ENCODE measurements at regions not wholly inside any gene's neighbourhood (a gene's known extent, or its start where the extent isn't known, plus 50 kb on each side); places are given as distances from the start of the nearest gene placed in this dataset.

DNA sequence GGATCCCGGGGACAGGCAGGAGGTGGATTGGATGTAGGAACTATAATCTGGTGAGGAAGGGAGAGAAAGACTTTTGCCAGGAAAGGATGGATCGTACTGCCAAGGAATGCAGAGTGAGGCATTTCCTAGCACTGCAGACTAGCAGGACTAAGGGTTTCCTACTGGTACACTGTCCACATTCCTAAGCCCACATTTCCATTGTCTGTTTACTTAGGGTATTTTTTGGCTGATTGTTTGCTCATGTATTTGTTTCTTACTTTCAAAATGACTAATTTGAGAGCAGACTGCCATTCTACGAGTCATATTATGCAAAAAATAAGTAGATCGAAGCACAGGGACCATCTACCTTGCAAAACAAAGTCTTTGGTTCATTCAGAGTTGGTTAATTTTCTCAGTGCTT is 1029.5 kb upstream of the NR2F2 start:
- Histone ChIP-seq H3K27ac (ENCODE audit: extremely low read length, insufficient read depth, low read length) (no peak overlapping the region), H3K27me3 (ENCODE audit: control insufficient read depth in 1 of 2, insufficient read depth in 2 of 2, low read length in 2 of 2) (no peaks in the 10 kb centered on the region; a peak in 1 of 5 replicates), H3K4me3 (replicated peaks in 1 of 3; ENCODE audit: insufficient read depth in 1 of 3, low read depth in 2 of 3, low read length in 3 of 3) (no peak overlapping the region), H3K79me2 (ENCODE audit: insufficient read depth, low read length) (no peaks in the 10 kb centered on the region), H3K36me3 (replicated peaks in 1 of 2; ENCODE audit: control insufficient read depth in 1 of 2, insufficient read depth in 2 of 2, low read length in 2 of 2) (no peaks in the 10 kb centered on the region), H4K20me1 (ENCODE audit: insufficient read depth, low read length) (no peaks in the 10 kb centered on the region), H3K4me2 (ENCODE audit: low read depth, low read length) (no peak overlapping the region), H2AFZ (ENCODE audit: low read length) (no peak overlapping the region), H3K9me3 (ENCODE audit: low read length) (peaks cover 18% of the 10 kb centered on the region), H3K4me1 (ENCODE audit: insufficient read depth, low read length) (no peaks in the 10 kb centered on the region), H3K9ac (ENCODE audit: insufficient read depth, low read depth, low read length) (no peak overlapping the region)
- ChIA-PET POLR2A (no interaction called here), CTCF (ENCODE audit: low intra/inter-chr PET ratio, low total read pairs) (no interaction called here)
- DNase-seq (ENCODE audit: low spot score) (no peak), FAIRE-seq (no peak), ATAC-seq (no peak)
- intact Hi-C loops (cut with micrococcal nuclease; ENCODE audit: unreplicated experiment) (no loop called here), in situ Hi-C loops (cut with HindIII; ENCODE audit: extremely low pct_ligation_motif_present, low pct_unique_long_range_greater_than_20kb) (no loop called here)
- no TSS peak for BruUV-seq (replicated peaks)
- 23% methylated on average over 4 of the region's 4 CpGs for WGBS (ENCODE audit: low lambda C conversion rate)
- TF ChIP-seq GATA4 (IDR thresholded peaks at IDR 0.05; ENCODE audit: borderline replicate concordance, low read depth), result no peak
- TF ChIP-seq, protein P1, sequence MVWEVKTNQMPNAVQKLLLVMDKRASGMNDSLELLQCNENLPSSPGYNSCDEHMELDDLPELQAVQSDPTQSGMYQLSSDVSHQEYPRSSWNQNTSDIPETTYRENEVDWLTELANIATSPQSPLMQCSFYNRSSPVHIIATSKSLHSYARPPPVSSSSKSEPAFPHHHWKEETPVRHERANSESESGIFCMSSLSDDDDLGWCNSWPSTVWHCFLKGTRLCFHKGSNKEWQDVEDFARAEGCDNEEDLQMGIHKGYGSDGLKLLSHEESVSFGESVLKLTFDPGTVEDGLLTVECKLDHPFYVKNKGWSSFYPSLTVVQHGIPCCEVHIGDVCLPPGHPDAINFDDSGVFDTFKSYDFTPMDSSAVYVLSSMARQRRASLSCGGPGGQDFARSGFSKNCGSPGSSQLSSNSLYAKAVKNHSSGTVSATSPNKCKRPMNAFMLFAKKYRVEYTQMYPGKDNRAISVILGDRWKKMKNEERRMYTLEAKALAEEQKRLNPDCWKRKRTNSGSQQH (CRISPR knock-in tag; IDR thresholded peaks at IDR 0.05; ENCODE audit: low read depth), result no peak
- TF ChIP-seq ZNF776 (CRISPR knock-in tag; IDR thresholded peaks at IDR 0.05), result no peak
- TF ChIP-seq, protein P2, sequence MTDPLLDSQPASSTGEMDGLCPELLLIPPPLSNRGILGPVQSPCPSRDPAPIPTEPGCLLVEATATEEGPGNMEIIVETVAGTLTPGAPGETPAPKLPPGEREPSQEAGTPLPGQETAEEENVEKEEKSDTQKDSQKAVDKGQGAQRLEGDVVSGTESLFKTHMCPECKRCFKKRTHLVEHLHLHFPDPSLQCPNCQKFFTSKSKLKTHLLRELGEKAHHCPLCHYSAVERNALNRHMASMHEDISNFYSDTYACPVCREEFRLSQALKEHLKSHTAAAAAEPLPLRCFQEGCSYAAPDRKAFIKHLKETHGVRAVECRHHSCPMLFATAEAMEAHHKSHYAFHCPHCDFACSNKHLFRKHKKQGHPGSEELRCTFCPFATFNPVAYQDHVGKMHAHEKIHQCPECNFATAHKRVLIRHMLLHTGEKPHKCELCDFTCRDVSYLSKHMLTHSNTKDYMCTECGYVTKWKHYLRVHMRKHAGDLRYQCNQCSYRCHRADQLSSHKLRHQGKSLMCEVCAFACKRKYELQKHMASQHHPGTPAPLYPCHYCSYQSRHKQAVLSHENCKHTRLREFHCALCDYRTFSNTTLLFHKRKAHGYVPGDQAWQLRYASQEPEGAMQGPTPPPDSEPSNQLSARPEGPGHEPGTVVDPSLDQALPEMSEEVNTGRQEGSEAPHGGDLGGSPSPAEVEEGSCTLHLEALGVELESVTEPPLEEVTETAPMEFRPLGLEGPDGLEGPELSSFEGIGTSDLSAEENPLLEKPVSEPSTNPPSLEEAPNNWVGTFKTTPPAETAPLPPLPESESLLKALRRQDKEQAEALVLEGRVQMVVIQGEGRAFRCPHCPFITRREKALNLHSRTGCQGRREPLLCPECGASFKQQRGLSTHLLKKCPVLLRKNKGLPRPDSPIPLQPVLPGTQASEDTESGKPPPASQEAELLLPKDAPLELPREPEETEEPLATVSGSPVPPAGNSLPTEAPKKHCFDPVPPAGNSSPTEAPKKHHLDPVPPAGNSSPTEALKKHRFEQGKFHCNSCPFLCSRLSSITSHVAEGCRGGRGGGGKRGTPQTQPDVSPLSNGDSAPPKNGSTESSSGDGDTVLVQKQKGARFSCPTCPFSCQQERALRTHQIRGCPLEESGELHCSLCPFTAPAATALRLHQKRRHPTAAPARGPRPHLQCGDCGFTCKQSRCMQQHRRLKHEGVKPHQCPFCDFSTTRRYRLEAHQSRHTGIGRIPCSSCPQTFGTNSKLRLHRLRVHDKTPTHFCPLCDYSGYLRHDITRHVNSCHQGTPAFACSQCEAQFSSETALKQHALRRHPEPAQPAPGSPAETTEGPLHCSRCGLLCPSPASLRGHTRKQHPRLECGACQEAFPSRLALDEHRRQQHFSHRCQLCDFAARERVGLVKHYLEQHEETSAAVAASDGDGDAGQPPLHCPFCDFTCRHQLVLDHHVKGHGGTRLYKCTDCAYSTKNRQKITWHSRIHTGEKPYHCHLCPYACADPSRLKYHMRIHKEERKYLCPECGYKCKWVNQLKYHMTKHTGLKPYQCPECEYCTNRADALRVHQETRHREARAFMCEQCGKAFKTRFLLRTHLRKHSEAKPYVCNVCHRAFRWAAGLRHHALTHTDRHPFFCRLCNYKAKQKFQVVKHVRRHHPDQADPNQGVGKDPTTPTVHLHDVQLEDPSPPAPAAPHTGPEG (CRISPR knock-in tag; IDR thresholded peaks at IDR 0.05), result no peak
- no peak for TF ChIP-seq KAT7 (CRISPR knock-in tag; IDR thresholded peaks at IDR 0.05; ENCODE audit: borderline replicate concordance)
- no peak for TF ChIP-seq ZNF331 (CRISPR knock-in tag; IDR thresholded peaks at IDR 0.05)
- TF ChIP-seq HHEX (CRISPR knock-in tag; IDR thresholded peaks at IDR 0.05), result no peak
- TF ChIP-seq ZNF557 (CRISPR knock-in tag; IDR thresholded peaks at IDR 0.05), result no peak
- no peak for TF ChIP-seq SPEN (CRISPR knock-in tag; IDR thresholded peaks at IDR 0.05; ENCODE audit: low read depth)
- TF ChIP-seq DPF2 (CRISPR knock-in tag; IDR thresholded peaks at IDR 0.05; ENCODE audit: borderline replicate concordance, low read depth), result no peak
- TF ChIP-seq PITX1 (CRISPR knock-in tag; IDR thresholded peaks at IDR 0.05), result no peak
- TF ChIP-seq ZNF713 (CRISPR knock-in tag; IDR thresholded peaks at IDR 0.05), result no peak
- TF ChIP-seq ISL2 (CRISPR knock-in tag; IDR thresholded peaks at IDR 0.05), result no peak
- TF ChIP-seq ZNF619 (CRISPR knock-in tag; IDR thresholded peaks at IDR 0.05), result no peak
- no peak for TF ChIP-seq ZSCAN12 (CRISPR knock-in tag; IDR thresholded peaks at IDR 0.05)
- TF ChIP-seq, protein P3, sequence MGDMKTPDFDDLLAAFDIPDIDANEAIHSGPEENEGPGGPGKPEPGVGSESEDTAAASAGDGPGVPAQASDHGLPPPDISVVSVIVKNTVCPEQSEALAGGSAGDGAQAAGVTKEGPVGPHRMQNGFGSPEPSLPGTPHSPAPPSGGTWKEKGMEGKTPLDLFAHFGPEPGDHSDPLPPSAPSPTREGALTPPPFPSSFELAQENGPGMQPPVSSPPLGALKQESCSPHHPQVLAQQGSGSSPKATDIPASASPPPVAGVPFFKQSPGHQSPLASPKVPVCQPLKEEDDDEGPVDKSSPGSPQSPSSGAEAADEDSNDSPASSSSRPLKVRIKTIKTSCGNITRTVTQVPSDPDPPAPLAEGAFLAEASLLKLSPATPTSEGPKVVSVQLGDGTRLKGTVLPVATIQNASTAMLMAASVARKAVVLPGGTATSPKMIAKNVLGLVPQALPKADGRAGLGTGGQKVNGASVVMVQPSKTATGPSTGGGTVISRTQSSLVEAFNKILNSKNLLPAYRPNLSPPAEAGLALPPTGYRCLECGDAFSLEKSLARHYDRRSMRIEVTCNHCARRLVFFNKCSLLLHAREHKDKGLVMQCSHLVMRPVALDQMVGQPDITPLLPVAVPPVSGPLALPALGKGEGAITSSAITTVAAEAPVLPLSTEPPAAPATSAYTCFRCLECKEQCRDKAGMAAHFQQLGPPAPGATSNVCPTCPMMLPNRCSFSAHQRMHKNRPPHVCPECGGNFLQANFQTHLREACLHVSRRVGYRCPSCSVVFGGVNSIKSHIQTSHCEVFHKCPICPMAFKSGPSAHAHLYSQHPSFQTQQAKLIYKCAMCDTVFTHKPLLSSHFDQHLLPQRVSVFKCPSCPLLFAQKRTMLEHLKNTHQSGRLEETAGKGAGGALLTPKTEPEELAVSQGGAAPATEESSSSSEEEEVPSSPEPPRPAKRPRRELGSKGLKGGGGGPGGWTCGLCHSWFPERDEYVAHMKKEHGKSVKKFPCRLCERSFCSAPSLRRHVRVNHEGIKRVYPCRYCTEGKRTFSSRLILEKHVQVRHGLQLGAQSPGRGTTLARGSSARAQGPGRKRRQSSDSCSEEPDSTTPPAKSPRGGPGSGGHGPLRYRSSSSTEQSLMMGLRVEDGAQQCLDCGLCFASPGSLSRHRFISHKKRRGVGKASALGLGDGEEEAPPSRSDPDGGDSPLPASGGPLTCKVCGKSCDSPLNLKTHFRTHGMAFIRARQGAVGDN (CRISPR knock-in tag; IDR thresholded peaks at IDR 0.05), result no peak
